ENCODE measurements at regions not wholly inside any gene's neighbourhood (a gene's known extent, or its start where the extent isn't known, plus 50 kb on each side); places are given as distances from the start of the nearest gene placed in this dataset.
"Not testable (repeated sequence)": the region's sequence is repeated elsewhere in the genome, so short reads cannot be mapped to it uniquely, and the experiment has no call there.

GRCh38 chrX:94854251-94854650, 1180.2 kb downstream of the FAM133A start:
- Mint-ChIP-seq H3K4me3 (no peak overlapping the region), H3K27me3 (no peaks in the 10 kb centered on the region), H3K9me3 (no peaks in the 10 kb centered on the region)

GRCh38 chrX:94862470-94862869, 1188.5 kb downstream of the FAM133A start:
- H3K36me3 Mint-ChIP-seq; H3K9me3 Mint-ChIP-seq; ATAC-seq (ENCODE audit: low read depth); POLR2A ChIA-PET; H3K27ac Mint-ChIP-seq; DNase-seq; H3K4me3 Mint-ChIP-seq; H3K27me3 Mint-ChIP-seq; H3K4me1 Mint-ChIP-seq: not testable (repeated sequence)

More at GRCh38 chrX:94854251-94854650, 1180.2 kb downstream of the FAM133A start:
- ATAC-seq (ENCODE audit: low read depth), result no peak
- Mint-ChIP-seq H3K36me3 (no peaks in the 10 kb centered on the region), H3K27ac (no peak overlapping the region), H3K4me1 (no peaks in the 10 kb centered on the region)
- no peak for DNase-seq
- POLR2A ChIA-PET, result no interaction called here

GRCh38 chrX:94871640-94872039, 1197.6 kb downstream of the FAM133A start:
- Mint-ChIP-seq H3K9me3 (peaks cover 3% of the 10 kb centered on the region), H3K36me3 (no peaks in the 10 kb centered on the region), H3K27ac (no peak overlapping the region), H3K4me1 (no peaks in the 10 kb centered on the region), H3K27me3 (no peaks in the 10 kb centered on the region), H3K4me3 (no peak overlapping the region)
- DNase-seq (no peak), ATAC-seq (ENCODE audit: low read depth) (no peak)
- POLR2A ChIA-PET, result no interaction called here

- Mint-ChIP-seq H3K27ac (no peak overlapping the region), H3K4me3 (no peak overlapping the region), H3K9me3 (peaks cover 2% of the 10 kb centered on the region), H3K27me3 (no peaks in the 10 kb centered on the region), H3K4me1 (no peaks in the 10 kb centered on the region), H3K36me3 (no peaks in the 10 kb centered on the region)
- ATAC-seq (ENCODE audit: low read depth) (no peak), DNase-seq (no peak)
- POLR2A ChIA-PET, result no interaction called here
These were observed 1227.8 kb downstream of the FAM133A start for GRCh38 chrX:94901849-94902248.

GRCh38 chrX:94908171-94908570, 1234.2 kb downstream of the FAM133A start:
- no peak for DNase-seq
- ATAC-seq (ENCODE audit: low read depth), result no peak
- H3K27ac Mint-ChIP-seq, result no peak overlapping the region
- no peaks in the 10 kb centered on the region for H3K36me3 Mint-ChIP-seq
- peaks cover 2% of the 10 kb centered on the region for H3K9me3 Mint-ChIP-seq
- POLR2A ChIA-PET, result no interaction called here
- H3K27me3 Mint-ChIP-seq, result no peaks in the 10 kb centered on the region
- no peaks in the 10 kb centered on the region for H3K4me1 Mint-ChIP-seq
- no peak overlapping the region for H3K4me3 Mint-ChIP-seq

GRCh38 chrX:94908648-94909047, 1234.6 kb downstream of the FAM133A start:
- Mint-ChIP-seq H3K27ac (no peak overlapping the region), H3K36me3 (no peaks in the 10 kb centered on the region), H3K4me1 (no peaks in the 10 kb centered on the region), H3K9me3 (no peaks in the 10 kb centered on the region), H3K4me3 (no peak overlapping the region), H3K27me3 (no peaks in the 10 kb centered on the region)
- POLR2A ChIA-PET, result no interaction called here
- DNase-seq (no peak), ATAC-seq (ENCODE audit: low read depth) (no peak)

DNA sequence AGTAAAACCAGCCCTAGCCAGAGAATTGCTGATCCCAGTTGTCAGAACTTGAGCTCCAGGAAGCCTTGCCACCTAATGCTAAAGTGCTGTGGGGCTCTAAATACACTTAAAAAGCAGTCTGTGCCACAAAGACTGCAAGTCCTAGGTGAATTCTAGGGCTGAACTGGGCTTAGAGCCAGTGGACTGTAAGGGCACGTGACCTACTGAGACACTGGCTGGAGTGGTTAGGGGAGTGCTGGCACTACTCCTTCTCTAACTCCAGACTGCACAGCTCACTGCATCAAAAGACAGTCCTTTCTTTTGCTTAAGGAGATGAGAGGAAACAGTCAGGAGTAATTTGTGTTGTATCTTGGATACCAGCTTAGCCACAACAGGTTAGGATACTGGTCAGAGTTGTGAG, 1240.2 kb downstream of the FAM133A start:
- no peak overlapping the region for H3K27ac Mint-ChIP-seq
- DNase-seq (no peak), ATAC-seq (ENCODE audit: low read depth) (no peak)
- no peak overlapping the region for H3K4me3 Mint-ChIP-seq
- H3K4me1 Mint-ChIP-seq, result no peaks in the 10 kb centered on the region
- no peaks in the 10 kb centered on the region for H3K9me3 Mint-ChIP-seq
- H3K36me3 Mint-ChIP-seq, result no peaks in the 10 kb centered on the region
- POLR2A ChIA-PET, result no interaction called here
- no peaks in the 10 kb centered on the region for H3K27me3 Mint-ChIP-seq

DNA sequence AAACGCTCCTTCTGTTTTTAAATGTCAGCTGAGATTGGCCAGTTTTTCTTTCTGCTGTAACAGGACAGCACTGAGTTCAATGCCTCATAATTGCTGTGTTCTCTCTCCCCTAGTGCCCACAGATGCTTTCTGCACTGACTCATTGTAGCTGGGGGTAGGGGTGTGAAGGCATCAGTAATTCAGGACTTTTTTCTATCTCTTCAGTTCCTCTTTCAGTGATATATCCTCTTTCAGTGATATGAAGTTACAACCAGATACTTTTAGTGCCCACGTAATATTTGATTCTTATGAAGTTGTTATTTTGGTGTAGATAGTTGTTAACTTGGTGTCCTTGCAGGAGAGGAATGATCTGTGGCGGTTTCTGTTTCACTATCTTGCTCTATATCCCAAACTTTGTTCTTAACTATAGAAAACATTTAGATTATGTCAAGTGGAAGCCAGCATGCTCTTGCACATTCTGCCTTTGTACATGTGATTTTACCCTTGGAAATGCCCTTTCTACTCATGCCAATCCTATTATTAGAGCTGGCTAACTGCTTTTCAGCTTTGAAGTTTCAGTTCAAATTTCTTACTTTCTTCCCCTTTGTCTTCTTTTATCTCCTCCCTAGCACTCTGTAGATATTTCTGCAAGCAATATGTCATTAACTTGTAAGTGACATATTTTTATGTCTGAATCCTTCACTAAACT, 1258.4 kb downstream of the FAM133A start:
- ATAC-seq (ENCODE audit: low read depth) (no peak), DNase-seq (no peak)
- H3K4me3 Mint-ChIP-seq, result no peak overlapping the region
- H3K27ac Mint-ChIP-seq, result no peak overlapping the region
- no peaks in the 10 kb centered on the region for H3K36me3 Mint-ChIP-seq
- POLR2A ChIA-PET, result no interaction called here
- no peaks in the 10 kb centered on the region for H3K9me3 Mint-ChIP-seq
- H3K27me3 Mint-ChIP-seq, result no peaks in the 10 kb centered on the region
- no peaks in the 10 kb centered on the region for H3K4me1 Mint-ChIP-seq

DNA sequence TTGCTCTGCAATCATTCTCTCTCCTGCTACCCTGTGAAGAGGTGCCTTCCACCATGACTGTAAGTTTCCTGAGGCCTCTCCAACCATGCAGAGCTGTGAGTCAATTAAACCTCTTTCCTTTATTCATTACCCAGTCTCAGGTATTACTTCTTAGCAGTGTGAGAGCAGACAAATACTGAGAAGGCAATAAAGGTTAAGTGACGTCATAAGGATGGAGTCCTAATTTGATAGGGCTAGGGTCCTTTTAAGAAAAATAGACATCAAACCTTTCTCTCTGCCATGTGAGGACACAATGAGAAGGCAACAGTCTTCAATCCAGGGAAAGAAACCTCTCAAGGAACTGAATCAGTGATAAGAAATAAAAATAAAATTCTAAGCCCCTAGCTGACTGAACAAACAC, 1262.7 kb downstream of the FAM133A start:
- H3K36me3 Mint-ChIP-seq, result no peaks in the 10 kb centered on the region
- POLR2A ChIA-PET, result no interaction called here
- no peak overlapping the region for H3K4me3 Mint-ChIP-seq
- ATAC-seq (ENCODE audit: low read depth) (no peak), DNase-seq (no peak)
- no peaks in the 10 kb centered on the region for H3K9me3 Mint-ChIP-seq
- no peaks in the 10 kb centered on the region for H3K4me1 Mint-ChIP-seq
- no peaks in the 10 kb centered on the region for H3K27me3 Mint-ChIP-seq
- no peak overlapping the region for H3K27ac Mint-ChIP-seq

GRCh38 chrX:94937491-94937890, 1263.5 kb downstream of the FAM133A start:
- Mint-ChIP-seq H3K36me3 (no peaks in the 10 kb centered on the region), H3K9me3 (no peaks in the 10 kb centered on the region), H3K27ac (no peak overlapping the region), H3K4me3 (no peak overlapping the region), H3K4me1 (no peaks in the 10 kb centered on the region), H3K27me3 (no peaks in the 10 kb centered on the region)
- no peak for ATAC-seq (ENCODE audit: low read depth)
- no peak for DNase-seq
- POLR2A ChIA-PET, result no interaction called here

- POLR2A ChIA-PET, result no interaction called here
- ATAC-seq (ENCODE audit: low read depth), result no peak
These were observed 1268.6 kb downstream of the FAM133A start for GRCh38 chrX:94942603-94943002.

DNA sequence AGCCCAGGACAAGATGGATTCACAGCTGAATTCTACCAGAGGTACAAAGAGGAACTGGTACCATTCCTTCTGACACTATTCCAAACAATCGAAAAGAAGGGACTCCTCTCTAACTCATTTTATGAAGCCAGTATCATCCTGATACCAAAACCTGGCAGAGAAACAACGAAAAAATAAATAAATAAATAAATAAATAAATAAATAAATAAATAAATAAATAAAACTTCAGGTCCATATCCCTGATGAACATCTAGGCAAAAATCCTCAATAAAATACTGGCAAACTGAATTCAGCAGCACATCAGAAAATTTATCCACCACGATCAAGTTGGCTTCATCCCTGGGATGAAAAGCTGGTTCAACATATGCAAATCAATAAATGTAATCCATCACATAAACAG, 1272.1 kb downstream of the FAM133A start:
- H3K4me1 Mint-ChIP-seq; H3K27me3 Mint-ChIP-seq; H3K36me3 Mint-ChIP-seq; H3K4me3 Mint-ChIP-seq; POLR2A ChIA-PET; H3K9me3 Mint-ChIP-seq; H3K27ac Mint-ChIP-seq; DNase-seq; ATAC-seq (ENCODE audit: low read depth): not testable (repeated sequence)

More at GRCh38 chrX:94942603-94943002, 1268.6 kb downstream of the FAM133A start:
- Mint-ChIP-seq H3K27me3 (no peaks in the 10 kb centered on the region), H3K9me3 (no peaks in the 10 kb centered on the region), H3K4me3 (no peak overlapping the region), H3K4me1 (no peaks in the 10 kb centered on the region), H3K27ac (no peak overlapping the region), H3K36me3 (no peaks in the 10 kb centered on the region)
- DNase-seq, result no peak

- Mint-ChIP-seq H3K27me3 (no peaks in the 10 kb centered on the region), H3K9me3 (no peaks in the 10 kb centered on the region), H3K4me3 (no peak overlapping the region), H3K4me1 (no peaks in the 10 kb centered on the region), H3K36me3 (no peaks in the 10 kb centered on the region), H3K27ac (no peak overlapping the region)
- DNase-seq (no peak), ATAC-seq (ENCODE audit: low read depth) (no peak)
- POLR2A ChIA-PET, result no interaction called here
These were observed 1287.7 kb downstream of the FAM133A start for GRCh38 chrX:94961730-94962129.

GRCh38 chrX:94977562-94977961, 1303.6 kb downstream of the FAM133A start:
- H3K27ac Mint-ChIP-seq, result no peak overlapping the region
- POLR2A ChIA-PET, result no interaction called here
- H3K27me3 Mint-ChIP-seq, result no peaks in the 10 kb centered on the region
- no peak overlapping the region for H3K4me3 Mint-ChIP-seq
- no peak for DNase-seq
- no peaks in the 10 kb centered on the region for H3K4me1 Mint-ChIP-seq
- H3K9me3 Mint-ChIP-seq, result peaks cover 1% of the 10 kb centered on the region
- no peaks in the 10 kb centered on the region for H3K36me3 Mint-ChIP-seq
- no peak for ATAC-seq (ENCODE audit: low read depth)

GRCh38 chrX:94977986-94978385, 1304.0 kb downstream of the FAM133A start:
- DNase-seq, result no peak
- Mint-ChIP-seq H3K36me3 (no peaks in the 10 kb centered on the region), H3K9me3 (peaks cover 1% of the 10 kb centered on the region), H3K4me1 (no peaks in the 10 kb centered on the region), H3K27ac (no peak overlapping the region), H3K27me3 (no peaks in the 10 kb centered on the region), H3K4me3 (no peak overlapping the region)
- no peak for ATAC-seq (ENCODE audit: low read depth)
- POLR2A ChIA-PET, result no interaction called here

Measured in activated naive CD8-positive, alpha-beta T cell treated with anti-CD3 and anti-CD28 coated beads, Interleukin-2, amount 10 ng/mL, durations not matched to agents 7 days and 5 days (primary cell).